ENCODE measurements at regions not wholly inside any gene's neighbourhood (a gene's known extent, or its start where the extent isn't known, plus 50 kb on each side); places are given as distances from the start of the nearest gene placed in this dataset.

DNA sequence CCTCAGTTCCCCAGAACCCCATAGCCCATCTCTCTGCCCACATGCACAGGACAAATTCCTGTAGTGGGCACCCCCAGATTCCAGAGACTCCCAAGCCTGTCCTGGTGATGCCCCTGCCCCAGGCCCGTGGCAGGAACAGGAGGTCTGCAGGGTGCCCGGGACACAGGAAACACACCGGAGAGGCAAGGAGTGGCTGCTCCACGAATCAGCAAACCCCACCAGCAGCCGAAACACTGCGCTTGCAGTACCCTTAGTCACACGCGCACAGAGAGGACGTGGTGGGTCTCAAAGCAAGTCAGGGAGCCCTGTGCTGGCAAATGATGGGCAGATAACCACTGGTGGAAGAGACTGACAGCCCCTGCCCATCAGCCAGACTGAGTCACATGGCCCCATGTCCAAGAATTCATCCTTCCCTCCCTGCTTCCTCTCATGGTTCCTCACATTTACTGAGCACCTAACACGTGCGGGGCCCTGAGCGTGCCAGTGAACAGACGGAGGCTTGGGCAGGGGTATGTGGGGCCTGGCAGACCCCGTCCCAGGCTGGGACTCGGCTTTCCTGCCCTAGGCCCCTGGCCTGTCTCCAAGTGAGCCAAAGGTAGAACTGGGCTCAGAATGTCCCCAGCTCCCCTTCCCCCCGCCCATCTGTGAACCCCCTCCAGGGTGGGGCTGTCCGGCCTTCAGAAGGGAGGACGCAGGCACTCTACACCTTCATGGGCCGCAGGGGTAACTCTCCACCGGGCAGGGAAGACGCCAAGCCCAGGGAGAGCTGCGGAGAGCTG lies 130.4 kb upstream of the IQSEC1 start:
- intact Hi-C loops (cut with micrococcal nuclease; ENCODE audit: unreplicated experiment), result no loop called here
- TF ChIP-seq EZH2phosphoT487 (IDR thresholded peaks at IDR 0.05; ENCODE audit: borderline replicate concordance, low read depth, low read length), result no peak
- TF ChIP-seq CTCF (conservative IDR thresholded peaks at IDR 0.05; ENCODE audit: low read length), result no peak
- no peaks in the 10 kb centered on the region for H3K4me1 ChIP-seq (ENCODE audit: insufficient read depth, low read length, poor library complexity, severe bottlenecking)
- POLR2A ChIA-PET, result no interaction called here
- CTCF ChIA-PET (ENCODE audit: unreplicated experiment), result no interaction called here
- BruUV-seq (replicated peaks), result no TSS peak
- no peaks in the 10 kb centered on the region; the same call in 1 of the 2 replicates for H4K20me1 ChIP-seq (ENCODE audit: insufficient read depth, low read length)
- no peak overlapping the region for H2AFZ ChIP-seq (ENCODE audit: low read length)
- no peak overlapping the region for H3K27ac ChIP-seq (ENCODE audit: low read depth, low read length, poor library complexity, severe bottlenecking)
- H3K9me3 ChIP-seq (ENCODE audit: low read length), result no peaks in the 10 kb centered on the region
- H3K36me3 ChIP-seq (ENCODE audit: insufficient read depth, low read length), result no peaks in the 10 kb centered on the region
- H3K4me3 ChIP-seq (ENCODE audit: low read depth, low read length, poor library complexity, severe bottlenecking), result no peak overlapping the region
- no peak for DNase-seq (ENCODE audit: low spot score)
- no peak overlapping the region for H3K4me2 ChIP-seq (ENCODE audit: low read length)
- H3K9me2 ChIP-seq (ENCODE audit: insufficient read depth, low read length), result no peaks in the 10 kb centered on the region
- H3K79me2 ChIP-seq (ENCODE audit: insufficient read depth, low read depth, low read length), result no peaks in the 10 kb centered on the region

DNA sequence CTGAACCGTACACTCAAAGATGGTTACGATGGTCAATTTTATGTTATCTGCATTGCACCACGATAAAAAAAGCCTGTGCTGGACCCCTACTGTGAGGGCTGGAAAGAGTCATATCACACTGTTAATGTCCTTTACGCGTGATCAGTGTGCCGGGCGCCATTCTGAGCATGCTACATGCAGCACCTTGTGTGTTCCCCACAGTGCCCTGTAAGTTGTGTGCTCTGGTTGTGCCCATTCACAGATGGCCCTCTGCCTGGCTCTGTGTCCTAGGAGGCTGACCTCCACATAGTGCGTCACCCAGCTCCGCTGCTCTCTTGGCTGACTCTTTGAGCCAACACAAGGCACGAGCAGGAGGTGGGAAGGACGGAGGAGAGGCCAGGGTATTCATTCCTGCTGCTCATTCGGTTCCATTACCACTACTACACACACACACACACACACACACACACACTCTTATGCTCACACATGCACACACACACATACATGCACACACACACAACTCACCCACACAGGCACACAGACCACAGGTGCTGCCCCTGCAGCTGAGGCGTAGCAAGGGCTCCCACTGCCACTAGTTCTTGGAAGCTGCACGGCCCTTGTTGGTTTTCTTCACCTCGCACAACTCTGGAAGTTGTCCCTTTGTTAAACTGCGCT lies 129.6 kb upstream of the IQSEC1 start:
- TF ChIP-seq CTCF (conservative IDR thresholded peaks at IDR 0.05; ENCODE audit: low read length), result no peak
- Histone ChIP-seq H3K36me3 (ENCODE audit: insufficient read depth, low read length) (no peaks in the 10 kb centered on the region), H3K4me2 (ENCODE audit: low read length) (no peak overlapping the region), H3K9me2 (ENCODE audit: insufficient read depth, low read length) (no peaks in the 10 kb centered on the region), H4K20me1 (ENCODE audit: insufficient read depth, low read length) (no peaks in the 10 kb centered on the region; the same call in 1 of the 2 replicates), H3K9me3 (ENCODE audit: low read length) (no peaks in the 10 kb centered on the region), H2AFZ (ENCODE audit: low read length) (no peak overlapping the region), H3K4me1 (ENCODE audit: insufficient read depth, low read length, poor library complexity, severe bottlenecking) (no peaks in the 10 kb centered on the region), H3K79me2 (ENCODE audit: insufficient read depth, low read depth, low read length) (no peaks in the 10 kb centered on the region), H3K27ac (ENCODE audit: low read depth, low read length, poor library complexity, severe bottlenecking) (no peak overlapping the region), H3K4me3 (ENCODE audit: low read depth, low read length, poor library complexity, severe bottlenecking) (no peak overlapping the region)
- no TSS peak for BruUV-seq (replicated peaks)
- POLR2A ChIA-PET, result no interaction called here
- intact Hi-C loops (cut with micrococcal nuclease; ENCODE audit: unreplicated experiment), result no loop called here
- no peak for DNase-seq (ENCODE audit: low spot score)
- CTCF ChIA-PET (ENCODE audit: unreplicated experiment), result no interaction called here

DNA sequence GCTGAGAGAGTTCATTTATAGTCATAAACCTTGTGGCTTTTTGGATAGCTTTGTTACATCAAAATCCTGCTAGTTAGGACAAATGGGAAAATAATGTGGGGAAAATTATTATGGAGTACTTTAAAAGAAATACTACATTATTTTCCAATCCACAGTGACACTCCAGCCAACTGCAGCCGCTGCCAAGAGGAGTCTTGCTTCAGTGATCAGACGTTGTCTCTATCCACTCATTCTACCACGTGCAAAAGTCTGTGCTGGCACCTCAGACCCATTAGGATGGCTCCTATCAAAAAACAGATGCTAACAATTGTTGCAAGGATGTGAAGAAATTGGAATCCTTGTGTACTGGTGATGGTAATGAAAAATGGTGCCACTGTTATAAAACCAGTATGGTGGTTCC lies 128.6 kb upstream of the IQSEC1 start:
- no peak overlapping the region for H3K27ac ChIP-seq (ENCODE audit: low read depth, low read length, poor library complexity, severe bottlenecking)
- H3K4me2 ChIP-seq (ENCODE audit: low read length), result no peak overlapping the region
- no peak for DNase-seq (ENCODE audit: low spot score)
- no TSS peak for BruUV-seq (replicated peaks)
- H3K4me3 ChIP-seq (ENCODE audit: low read depth, low read length, poor library complexity, severe bottlenecking), result no peak overlapping the region
- H4K20me1 ChIP-seq (ENCODE audit: insufficient read depth, low read length), result no peaks in the 10 kb centered on the region; the same call in 1 of the 2 replicates
- ChIA-PET POLR2A (no interaction called here), CTCF (ENCODE audit: unreplicated experiment) (no interaction called here)
- H3K4me1 ChIP-seq (ENCODE audit: insufficient read depth, low read length, poor library complexity, severe bottlenecking), result no peaks in the 10 kb centered on the region
- H3K36me3 ChIP-seq (ENCODE audit: insufficient read depth, low read length), result no peaks in the 10 kb centered on the region
- H3K9me2 ChIP-seq (ENCODE audit: insufficient read depth, low read length), result no peaks in the 10 kb centered on the region
- H3K9me3 ChIP-seq (ENCODE audit: low read length), result no peaks in the 10 kb centered on the region
- H2AFZ ChIP-seq (ENCODE audit: low read length), result no peak overlapping the region
- TF ChIP-seq CTCF (conservative IDR thresholded peaks at IDR 0.05; ENCODE audit: low read length), result no peak
- no peaks in the 10 kb centered on the region for H3K79me2 ChIP-seq (ENCODE audit: insufficient read depth, low read depth, low read length)
- intact Hi-C loops (cut with micrococcal nuclease; ENCODE audit: unreplicated experiment), result no loop called here

All from OCI-LY7 (cell line).